ENCODE measurements at regions not wholly inside any gene's neighbourhood (a gene's known extent, or its start where the extent isn't known, plus 50 kb on each side); places are given as distances from the start of the nearest gene placed in this dataset.

- intact Hi-C loops (cut with DNase I): no loop called here
- ATAC-seq (no peak), DNase-seq (no peak)
Observed at GRCh38 chr2:156812496-156812895, 376.3 kb downstream of the GPD2 start.

GRCh38 chr2:156817430-156817829 is 381.3 kb downstream of the GPD2 start:
- intact Hi-C loops (cut with DNase I): no loop called here
- ATAC-seq (no peak), DNase-seq (no peak)

DNA sequence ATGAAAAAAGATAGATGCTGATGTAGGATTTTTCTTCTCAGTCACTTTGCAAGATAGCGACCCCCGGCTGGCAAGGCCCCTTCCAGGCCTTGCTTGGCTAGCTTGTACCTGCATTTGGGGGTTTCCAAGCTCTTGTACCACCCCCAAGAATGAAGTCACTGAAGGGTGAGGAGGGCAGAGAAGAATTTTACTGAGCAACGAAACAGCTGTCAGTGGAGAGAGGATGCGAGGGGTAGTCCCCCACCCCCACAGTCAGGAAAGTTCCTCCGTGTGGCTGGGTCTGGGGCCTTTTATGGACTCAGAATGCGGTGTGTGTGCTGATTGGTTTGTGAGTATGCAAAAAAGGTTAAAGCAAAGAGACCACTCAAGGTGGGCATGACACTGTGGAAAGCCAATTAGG is 382.0 kb downstream of the GPD2 start:
- no peak for DNase-seq
- ATAC-seq: no peak
- intact Hi-C loops (cut with DNase I): no loop called here

DNA sequence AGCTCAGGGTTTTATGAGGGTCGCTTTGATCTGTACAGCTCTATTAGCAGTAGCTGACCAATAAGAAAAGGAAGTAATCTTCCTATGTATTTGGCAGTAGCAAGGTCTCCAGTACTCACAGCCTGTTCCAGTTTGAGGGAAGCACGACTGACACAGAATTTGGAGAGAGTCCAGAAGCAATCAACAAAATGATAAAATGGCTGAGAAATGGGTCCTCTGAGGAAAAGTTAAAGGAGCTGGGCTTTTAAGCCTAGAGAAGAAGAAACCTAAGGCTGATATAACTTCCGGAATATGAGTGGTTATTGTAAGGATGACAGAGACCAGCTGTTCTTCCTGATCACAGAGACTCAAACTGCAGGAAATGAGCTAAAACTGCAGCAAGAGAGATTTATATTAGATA is 382.8 kb downstream of the GPD2 start:
- ATAC-seq (peak in 1 of 2 donors; percentile 49), DNase-seq (no peak)
- intact Hi-C loops (cut with DNase I): no loop called here

GRCh38 chr2:156826341-156826933 is 390.3 kb downstream of the GPD2 start:
- intact Hi-C loops (cut with DNase I): no loop called here
- no peak for DNase-seq

GRCh38 chr2:156834431-156834830 is 398.3 kb downstream of the GPD2 start:
- no peak for DNase-seq
- intact Hi-C loops (cut with DNase I): no loop called here
- no peak for ATAC-seq

More at GRCh38 chr2:156826341-156826933, 390.3 kb downstream of the GPD2 start:
- no peak for ATAC-seq

- intact Hi-C loops (cut with DNase I): no loop called here
- ATAC-seq (no peak), DNase-seq (no peak)
Observed at GRCh38 chr2:156837635-156838370, 401.6 kb downstream of the GPD2 start.

- ATAC-seq (no peak), DNase-seq (no peak)
- intact Hi-C loops (cut with DNase I): no loop called here
Observed at GRCh38 chr2:156841321-156841720, 405.1 kb downstream of the GPD2 start.

DNA sequence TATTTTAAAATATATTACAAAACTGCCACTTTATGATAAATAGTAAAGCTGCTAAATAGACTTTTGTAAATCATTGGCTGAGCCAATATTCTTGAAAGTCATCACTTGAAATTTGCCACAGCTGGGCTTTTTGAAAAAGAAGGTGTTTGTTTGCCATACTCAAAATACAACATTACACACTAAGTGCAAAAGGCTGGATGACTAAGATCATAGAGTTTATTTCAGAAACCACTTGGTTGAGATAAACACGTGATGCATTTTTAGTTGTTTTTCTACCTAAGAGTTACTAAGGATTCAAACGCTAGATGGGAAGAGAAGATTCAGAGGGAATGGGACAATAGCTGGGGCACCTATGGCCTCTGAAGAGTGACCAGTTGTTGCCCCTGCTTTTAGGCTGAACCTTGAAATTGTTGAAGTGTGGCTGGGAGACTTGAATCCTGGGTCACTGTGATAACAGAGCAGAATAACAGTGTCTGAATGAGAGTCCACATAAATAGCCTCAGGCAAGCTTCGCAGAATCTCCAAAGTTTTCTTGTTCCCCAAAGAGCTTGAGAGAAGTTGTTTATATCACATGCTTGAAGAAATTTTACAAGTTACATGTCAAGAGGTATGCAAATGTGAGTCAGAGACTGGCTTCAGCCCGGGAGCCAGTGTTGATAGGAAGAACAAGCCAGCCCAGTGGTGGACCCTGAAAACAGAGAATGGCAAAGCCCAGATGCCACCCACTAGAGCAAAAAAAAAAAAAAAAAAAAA is 409.8 kb downstream of the GPD2 start:
- no peak for ATAC-seq
- no peak for DNase-seq
- intact Hi-C loops (cut with DNase I): no loop called here

DNA sequence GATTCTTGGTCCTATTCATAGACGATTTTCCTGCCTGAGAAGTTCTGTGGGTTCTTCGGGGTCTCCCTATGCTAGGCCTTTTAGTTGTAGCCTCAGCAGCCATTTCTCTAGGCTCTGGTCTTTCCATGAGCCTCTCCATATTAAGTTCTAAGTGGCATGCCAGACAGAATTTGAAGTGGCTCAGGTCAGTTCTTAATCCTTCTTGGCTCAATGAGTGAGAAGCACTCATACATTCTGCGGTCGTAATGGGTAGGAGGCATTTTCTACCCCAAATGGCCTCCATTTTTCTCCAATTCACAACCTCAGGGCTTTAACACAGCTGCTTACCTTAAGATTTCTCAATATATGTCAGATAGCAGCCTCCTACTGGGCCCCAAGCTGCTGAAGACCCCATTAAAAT is 405.3 kb upstream of the GALNT5 start:
- ATAC-seq: no peak
- DNase-seq: no peak
- intact Hi-C loops (cut with DNase I): no loop called here

GRCh38 chr2:156852681-156853080 is 404.8 kb upstream of the GALNT5 start:
- no peak for ATAC-seq
- no peak for DNase-seq
- intact Hi-C loops (cut with DNase I): no loop called here

- no peak for ATAC-seq
- intact Hi-C loops (cut with DNase I): no loop called here
- no peak for DNase-seq
Observed at GRCh38 chr2:156864325-156864724, 393.2 kb upstream of the GALNT5 start.

DNA sequence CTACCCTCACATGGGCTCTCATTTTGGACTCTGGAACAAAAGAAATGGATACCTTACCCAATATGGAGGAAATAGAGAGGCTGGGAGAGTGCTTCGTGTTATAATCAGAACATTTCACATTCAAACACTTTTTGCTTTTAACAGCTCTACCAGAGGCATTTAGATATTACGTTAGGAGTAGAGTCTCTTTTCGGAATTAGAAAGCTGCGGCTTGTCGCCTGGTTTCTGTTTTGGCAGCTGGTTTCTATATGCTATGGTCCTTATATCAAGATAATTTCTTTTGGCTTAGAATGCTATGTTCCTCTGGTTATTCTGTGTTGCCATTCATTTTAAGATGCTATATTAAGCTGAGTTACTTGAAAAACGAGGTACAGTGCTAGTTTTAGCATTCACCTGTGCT is 392.8 kb upstream of the GALNT5 start:
- no peak for ATAC-seq
- no peak for DNase-seq
- intact Hi-C loops (cut with DNase I): no loop called here

DNA sequence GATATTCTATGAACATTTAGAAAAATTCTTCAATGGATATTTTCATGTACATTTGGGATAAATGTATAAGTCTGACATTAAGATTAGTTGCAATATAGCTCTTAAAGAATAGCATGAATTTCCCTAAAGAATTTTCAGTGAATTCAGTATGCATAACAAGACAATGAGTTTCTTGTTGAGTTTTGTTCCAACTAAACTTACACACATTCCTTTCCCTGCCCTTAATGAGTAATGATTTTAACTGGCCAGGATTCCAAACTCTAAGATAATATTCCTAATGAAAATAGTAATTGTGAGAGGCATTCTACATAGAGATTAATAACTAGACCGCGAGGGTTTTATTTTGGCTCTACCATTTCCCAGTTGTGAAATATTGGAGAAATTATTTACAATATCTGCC is 390.3 kb upstream of the GALNT5 start:
- intact Hi-C loops (cut with DNase I): no loop called here
- DNase-seq (no peak), ATAC-seq (no peak)

GRCh38 chr2:156874707-156875106 is 382.8 kb upstream of the GALNT5 start:
- intact Hi-C loops (cut with DNase I): no loop called here
- ATAC-seq (no peak), DNase-seq (no peak)

GRCh38 chr2:156883804-156884203 is 373.7 kb upstream of the GALNT5 start:
- intact Hi-C loops (cut with DNase I): no loop called here
- DNase-seq: no peak
- no peak for ATAC-seq

DNA sequence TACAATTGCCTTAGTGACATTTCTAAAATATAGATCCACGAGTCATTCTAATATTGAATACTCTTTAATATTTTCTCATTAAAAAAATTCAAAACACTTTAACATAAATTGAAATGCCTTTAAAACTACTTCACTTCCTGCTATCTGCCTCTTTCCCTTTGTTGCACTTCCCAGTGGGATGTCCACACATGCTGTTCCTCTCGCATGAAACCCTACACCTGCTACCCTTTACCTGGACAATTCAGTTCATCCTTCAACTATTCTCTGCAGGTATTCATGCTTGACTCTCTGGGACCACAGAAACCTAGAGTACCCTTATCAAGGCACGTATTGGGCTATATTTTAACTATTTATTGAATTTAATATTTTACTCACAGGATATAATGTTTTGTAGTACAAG is 373.3 kb upstream of the GALNT5 start:
- DNase-seq (no peak), ATAC-seq (no peak)
- intact Hi-C loops (cut with DNase I): no loop called here

GRCh38 chr2:156890529-156891148 is 366.9 kb upstream of the GALNT5 start:
- intact Hi-C loops (cut with DNase I): loop anchor here in 1 of 2 donors (5.0 to 10.0 kb wide), 3 partner anchors 246 to 1516 kb away; no protein-coding TSS in a partner anchor
- no peak for ATAC-seq
- DNase-seq: no peak

DNA sequence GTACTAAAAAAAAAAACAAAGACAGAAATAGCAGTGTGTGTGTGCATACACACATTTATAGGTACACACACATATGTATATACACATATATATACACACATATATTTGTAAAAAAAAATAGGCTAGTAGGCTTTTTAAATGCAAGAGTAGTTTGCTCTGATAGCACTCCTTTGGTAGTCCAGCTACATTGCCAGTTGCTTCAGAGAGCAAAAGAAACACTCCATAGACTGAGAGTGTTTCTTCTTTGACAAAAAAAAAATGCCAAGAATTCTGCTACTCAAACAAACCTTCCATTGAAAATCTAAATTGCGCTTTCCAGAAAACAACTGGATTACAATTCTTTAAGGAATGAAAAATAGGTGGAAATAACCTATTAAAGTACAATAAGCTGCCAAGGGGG is 365.9 kb upstream of the GALNT5 start:
- ATAC-seq (no peak), DNase-seq (no peak)
- intact Hi-C loops (cut with DNase I): loop anchor here in 1 of 2 donors (5.0 to 10.0 kb wide), 3 partner anchors 247 to 1517 kb away; no protein-coding TSS in a partner anchor
